ENCODE measurements at regions not wholly inside any gene's neighbourhood (a gene's known extent, or its start where the extent isn't known, plus 50 kb on each side); places are given as distances from the start of the nearest gene placed in this dataset.

GRCh38 chr21:14826630-14827029 is 238.2 kb downstream of the NRIP1 start:
- Histone ChIP-seq H4K8ac (replicated peaks; ENCODE audit: insufficient read length, low read depth, low read length) (no peak overlapping the region), H3K18ac (ENCODE audit: insufficient read length, low read depth, low read length) (no peak overlapping the region), H4K5ac (ENCODE audit: insufficient read length, low read depth, low read length) (no peak overlapping the region), H2AK5ac (ENCODE audit: insufficient read length, low read length) (no peak overlapping the region), H3K27me3 (ENCODE audit: insufficient read depth, low read length) (no peaks in the 10 kb centered on the region), H3K14ac (ENCODE audit: insufficient read depth, low read length) (no peak overlapping the region), H2BK15ac (ENCODE audit: low read depth, low read length) (no peak overlapping the region), H4K20me1 (ENCODE audit: control insufficient read depth, insufficient read depth, insufficient read length) (no peaks in the 10 kb centered on the region), H3K4me2 (ENCODE audit: insufficient read depth, insufficient read length, low read length) (no peak overlapping the region), H2AFZ (ENCODE audit: low read length) (no peak overlapping the region), H3K27ac (ENCODE audit: insufficient read length, low read depth, low read length) (no peak overlapping the region), H2BK12ac (ENCODE audit: insufficient read length, low read depth, low read length) (no peak overlapping the region), H3K4ac (ENCODE audit: low read depth, low read length) (no peak overlapping the region), H3K9ac (ENCODE audit: extremely low read depth, insufficient read length, low read length) (no peak overlapping the region), H2BK120ac (ENCODE audit: low read depth, low read length, poor library complexity, severe bottlenecking) (no peak overlapping the region), H4K91ac (ENCODE audit: insufficient read length, low read depth, low read length) (no peak overlapping the region), H3T11ph (ENCODE audit: low read length) (no peak overlapping the region), H3K79me2 (ENCODE audit: insufficient read depth, low read length) (no peaks in the 10 kb centered on the region), H3K56ac (ENCODE audit: insufficient read length, low read depth, low read length) (no peak overlapping the region), H2BK5ac (ENCODE audit: insufficient read length, low read length) (no peak overlapping the region), H2BK20ac (ENCODE audit: low read depth, low read length, poor library complexity, severe bottlenecking) (no peak overlapping the region), H3K23me2 (ENCODE audit: insufficient read length, low read depth, low read length, poor library complexity, severe bottlenecking) (no peaks in the 10 kb centered on the region), H3K9me3 (ENCODE audit: control insufficient read depth, low read depth, low read length) (no peaks in the 10 kb centered on the region), H3K4me1 (ENCODE audit: insufficient read depth, low read length) (no peaks in the 10 kb centered on the region), H3K79me1 (ENCODE audit: insufficient read depth, low read depth, low read length, poor library complexity, severe bottlenecking) (no peaks in the 10 kb centered on the region), H3K23ac (ENCODE audit: insufficient read length, low read depth, low read length) (no peak overlapping the region)
- Mint-ChIP-seq H3K27ac (no peak overlapping the region), H3K36me3 (ENCODE audit: insufficient read depth in 1 of 3, low read depth in 3 of 3) (no peaks in the 10 kb centered on the region), H3K9me3 (no peaks in the 10 kb centered on the region), H3K27me3 (ENCODE audit: low read depth) (no peaks in the 10 kb centered on the region), H3K4me3 (no peak overlapping the region), H3K4me1 (no peaks in the 10 kb centered on the region)
- 100% methylated on average over 2 of the region's 6 CpGs for WGBS (ENCODE audit: extremely low coverage, insufficient read length, low lambda C conversion rate)
- DNase-seq: no peak
- no peak for TF ChIP-seq CTCF (conservative IDR thresholded peaks at IDR 0.05)

All from H9 (cell line).